Stimulated activated CD8-positive, alpha-beta memory T cell treated with anti-CD3 and anti-CD28 coated beads, Interleukin-7, amount 100 ng/mL, for 48 hours (primary cell): ENCODE measurements at regions not wholly inside any gene's neighbourhood (a gene's known extent, or its start where the extent isn't known, plus 50 kb on each side); places are given as distances from the start of the nearest gene placed in this dataset.

Experiments
- DNase-seq, 2 donors: peaks; one replicate each; pipeline ENCODE4 v3.0.0-alpha.2; 2020; ENCODE audit warnings: low read depth in 1 of 2; ENCODE audit errors: extremely low read depth in 1 of 2

GRCh38 chr10:125514206-125515162, 168.5 kb downstream of the TEX36 start:
- DNase-seq = no peak

- DNase-seq = no peak
Observed at GRCh38 chr10:125513429-125514182, 169.4 kb downstream of the TEX36 start.

- DNase-seq = no peak
Observed at GRCh38 chr10:125510998-125511397, 172.0 kb downstream of the TEX36 start.

- no peak for DNase-seq
Observed at GRCh38 chr10:125505648-125506047, 177.3 kb downstream of the TEX36 start.

- no peak for DNase-seq
Observed at GRCh38 chr10:125502276-125502675, 180.7 kb downstream of the TEX36 start.

GRCh38 chr10:125495386-125495785, 187.6 kb downstream of the TEX36 start:
- no peak for DNase-seq

GRCh38 chr10:125494651-125495239, 188.2 kb downstream of the TEX36 start:
- DNase-seq = no peak

- DNase-seq = no peak
Observed at GRCh38 chr10:125491381-125491780, 191.6 kb downstream of the TEX36 start.

- no peak for DNase-seq
Observed at GRCh38 chr10:125489731-125490130, 193.2 kb downstream of the TEX36 start.

- no peak for DNase-seq
Observed at GRCh38 chr10:125485665-125486064, 197.3 kb downstream of the TEX36 start.

- no peak for DNase-seq
Observed at GRCh38 chr10:125484035-125484732, 198.8 kb downstream of the TEX36 start.

- DNase-seq = no peak
Observed at GRCh38 chr10:125482637-125483036, 200.3 kb downstream of the TEX36 start.

- no peak for DNase-seq
Observed at GRCh38 chr10:125482108-125482507, 200.9 kb downstream of the TEX36 start.

- DNase-seq = no peak
Observed at GRCh38 chr10:125479059-125479458, 203.9 kb downstream of the TEX36 start.

- no peak for DNase-seq
Observed at GRCh38 chr10:125475815-125476214, 207.1 kb downstream of the TEX36 start.

- no peak for DNase-seq
Observed at GRCh38 chr10:125473143-125473793, 209.7 kb downstream of the TEX36 start.

GRCh38 chr10:125472010-125472607, 210.9 kb downstream of the TEX36 start:
- no peak for DNase-seq

GRCh38 chr10:125468278-125468677, 214.7 kb downstream of the TEX36 start:
- no peak for DNase-seq

GRCh38 chr10:125466685-125467084, 216.3 kb downstream of the TEX36 start:
- no peak for DNase-seq

- DNase-seq = no peak
Observed at GRCh38 chr10:125462845-125463244, 220.1 kb downstream of the TEX36 start.
